NCI-H1048 (cell line): ENCODE measurements at regions not wholly inside any gene's neighbourhood (a gene's known extent, or its start where the extent isn't known, plus 50 kb on each side); places are given as distances from the start of the nearest gene placed in this dataset.

Experiments
- DNase-seq: peaks from one replicate; lab custom pipeline; 2025; lab: John Stamatoyannopoulos, UW

GRCh38 chr10:128617532-128617931 is 491.3 kb upstream of the MKI67 start:
- no peak for DNase-seq

GRCh38 chr10:128622706-128623105 is 496.5 kb upstream of the MKI67 start:
- DNase-seq: no peak

- no peak for DNase-seq
Observed at GRCh38 chr10:128623776-128624175, 497.6 kb upstream of the MKI67 start.

- no peak for DNase-seq
Observed at GRCh38 chr10:128624656-128625530, 498.7 kb upstream of the MKI67 start.

GRCh38 chr10:128625926-128626325 is 499.7 kb upstream of the MKI67 start:
- no peak for DNase-seq

GRCh38 chr10:128626397-128627000 is 500.3 kb upstream of the MKI67 start:
- DNase-seq: no peak

- DNase-seq: no peak
Observed at GRCh38 chr10:128627811-128628210, 501.6 kb upstream of the MKI67 start.

- no peak for DNase-seq
Observed at GRCh38 chr10:128628252-128628651, 502.0 kb upstream of the MKI67 start.

- DNase-seq: no peak
Observed at GRCh38 chr10:128629111-128630096, 503.2 kb upstream of the MKI67 start.

GRCh38 chr10:128630787-128631252 is 504.6 kb upstream of the MKI67 start:
- no peak for DNase-seq

- DNase-seq: no peak
Observed at GRCh38 chr10:128631801-128632241, 505.6 kb upstream of the MKI67 start.

GRCh38 chr10:128632694-128633093 is 506.5 kb upstream of the MKI67 start:
- DNase-seq: no peak

GRCh38 chr10:128633864-128634540 is 507.8 kb upstream of the MKI67 start:
- DNase-seq: no peak

- no peak for DNase-seq
Observed at GRCh38 chr10:128642023-128642422, 515.8 kb upstream of the MKI67 start.

- no peak for DNase-seq
Observed at GRCh38 chr10:128642502-128642901, 516.3 kb upstream of the MKI67 start.

GRCh38 chr10:128643658-128644057 is 517.4 kb upstream of the MKI67 start:
- no peak for DNase-seq

GRCh38 chr10:128645486-128645885 is 519.3 kb upstream of the MKI67 start:
- DNase-seq: no peak

GRCh38 chr10:128646956-128647355 is 520.7 kb upstream of the MKI67 start:
- no peak for DNase-seq

- DNase-seq: no peak
Observed at GRCh38 chr10:128657548-128657947, 531.3 kb upstream of the MKI67 start.

GRCh38 chr10:128660726-128661125 is 534.5 kb upstream of the MKI67 start:
- DNase-seq: no peak

- DNase-seq: no peak
Observed at GRCh38 chr10:128661404-128662197, 535.4 kb upstream of the MKI67 start.
